ENCODE measurements at regions not wholly inside any gene's neighbourhood (a gene's known extent, or its start where the extent isn't known, plus 50 kb on each side); places are given as distances from the start of the nearest gene placed in this dataset.

DNA sequence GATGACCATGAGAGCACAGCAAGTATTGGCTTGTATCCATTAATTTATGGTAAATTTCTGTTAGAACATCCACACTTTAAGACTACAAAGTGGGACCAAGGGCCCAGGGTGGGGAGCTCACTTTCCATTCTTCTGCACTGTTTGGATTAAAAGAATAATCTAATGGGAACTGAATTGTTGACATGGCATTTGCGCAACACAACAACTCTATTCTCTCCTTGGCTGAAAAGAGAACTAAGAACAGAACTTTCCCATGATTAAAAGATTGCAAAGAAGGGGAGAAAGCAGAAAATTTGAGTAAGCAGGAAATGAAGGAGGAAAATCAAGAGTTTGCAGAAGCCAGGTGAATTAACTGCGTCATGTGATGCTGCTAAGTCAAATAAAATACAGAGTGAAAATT, 143.4 kb downstream of the HINT1 start:
- H3K36me3 Mint-ChIP-seq (ENCODE audit: insufficient read depth in 1 of 3, low read depth in 3 of 3) = no peaks in the 10 kb centered on the region; a peak in 1 of 7 replicates
- H3K4me2 ChIP-seq (ENCODE audit: insufficient read depth, insufficient read length, low read length) = no peak overlapping the region
- no peak overlapping the region for H2BK20ac ChIP-seq (ENCODE audit: low read depth, low read length, poor library complexity, severe bottlenecking)
- no peak overlapping the region for H2BK12ac ChIP-seq (ENCODE audit: insufficient read length, low read depth, low read length)
- DNase-seq = no peak
- no peaks in the 10 kb centered on the region for H3K9me3 ChIP-seq (ENCODE audit: control insufficient read depth, low read depth, low read length)
- H3K18ac ChIP-seq (ENCODE audit: insufficient read length, low read depth, low read length) = no peak overlapping the region
- no peak overlapping the region for H3T11ph ChIP-seq (ENCODE audit: low read length)
- H2AFZ ChIP-seq (ENCODE audit: low read length) = no peak overlapping the region
- no peak overlapping the region for H2BK5ac ChIP-seq (ENCODE audit: insufficient read length, low read length)
- H2BK120ac ChIP-seq (ENCODE audit: low read depth, low read length, poor library complexity, severe bottlenecking) = no peak overlapping the region
- H2AK5ac ChIP-seq (ENCODE audit: insufficient read length, low read length) = no peak overlapping the region
- H3K27me3 ChIP-seq (ENCODE audit: insufficient read depth, low read length) = no peaks in the 10 kb centered on the region
- no peaks in the 10 kb centered on the region for H3K9me3 Mint-ChIP-seq
- no CpG with 5 or more reads among the region's 2 CpGs for WGBS (ENCODE audit: extremely low coverage, insufficient read length, low lambda C conversion rate)
- no peaks in the 10 kb centered on the region for H3K27me3 Mint-ChIP-seq (ENCODE audit: low read depth)
- no peak overlapping the region for H3K27ac Mint-ChIP-seq
- H3K9ac ChIP-seq (ENCODE audit: extremely low read depth, insufficient read length, low read length) = no peak overlapping the region
- H4K8ac ChIP-seq (replicated peaks; ENCODE audit: insufficient read length, low read depth, low read length) = no peak overlapping the region
- H3K56ac ChIP-seq (ENCODE audit: insufficient read length, low read depth, low read length) = no peak overlapping the region
- no peak overlapping the region for H3K4ac ChIP-seq (ENCODE audit: low read depth, low read length)
- no peaks in the 10 kb centered on the region for H3K79me1 ChIP-seq (ENCODE audit: insufficient read depth, low read depth, low read length, poor library complexity, severe bottlenecking)
- H2BK15ac ChIP-seq (ENCODE audit: low read depth, low read length) = no peak overlapping the region
- no peak overlapping the region for H3K23ac ChIP-seq (ENCODE audit: insufficient read length, low read depth, low read length)
- H4K91ac ChIP-seq (ENCODE audit: insufficient read length, low read depth, low read length) = no peak overlapping the region
- no peak overlapping the region for H4K5ac ChIP-seq (ENCODE audit: insufficient read length, low read depth, low read length)
- H3K4me1 Mint-ChIP-seq = no peaks in the 10 kb centered on the region
- H3K23me2 ChIP-seq (ENCODE audit: insufficient read length, low read depth, low read length, poor library complexity, severe bottlenecking) = no peaks in the 10 kb centered on the region
- no peaks in the 10 kb centered on the region for H3K4me1 ChIP-seq (ENCODE audit: insufficient read depth, low read length)
- TF ChIP-seq, protein P1, sequence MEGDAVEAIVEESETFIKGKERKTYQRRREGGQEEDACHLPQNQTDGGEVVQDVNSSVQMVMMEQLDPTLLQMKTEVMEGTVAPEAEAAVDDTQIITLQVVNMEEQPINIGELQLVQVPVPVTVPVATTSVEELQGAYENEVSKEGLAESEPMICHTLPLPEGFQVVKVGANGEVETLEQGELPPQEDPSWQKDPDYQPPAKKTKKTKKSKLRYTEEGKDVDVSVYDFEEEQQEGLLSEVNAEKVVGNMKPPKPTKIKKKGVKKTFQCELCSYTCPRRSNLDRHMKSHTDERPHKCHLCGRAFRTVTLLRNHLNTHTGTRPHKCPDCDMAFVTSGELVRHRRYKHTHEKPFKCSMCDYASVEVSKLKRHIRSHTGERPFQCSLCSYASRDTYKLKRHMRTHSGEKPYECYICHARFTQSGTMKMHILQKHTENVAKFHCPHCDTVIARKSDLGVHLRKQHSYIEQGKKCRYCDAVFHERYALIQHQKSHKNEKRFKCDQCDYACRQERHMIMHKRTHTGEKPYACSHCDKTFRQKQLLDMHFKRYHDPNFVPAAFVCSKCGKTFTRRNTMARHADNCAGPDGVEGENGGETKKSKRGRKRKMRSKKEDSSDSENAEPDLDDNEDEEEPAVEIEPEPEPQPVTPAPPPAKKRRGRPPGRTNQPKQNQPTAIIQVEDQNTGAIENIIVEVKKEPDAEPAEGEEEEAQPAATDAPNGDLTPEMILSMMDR (conservative IDR thresholded peaks at IDR 0.05) = no peak
- H3K27ac ChIP-seq (ENCODE audit: insufficient read length, low read depth, low read length) = no peak overlapping the region
- no peaks in the 10 kb centered on the region for H4K20me1 ChIP-seq (ENCODE audit: control insufficient read depth, insufficient read depth, insufficient read length)
- H3K14ac ChIP-seq (ENCODE audit: insufficient read depth, low read length) = no peak overlapping the region
- no peaks in the 10 kb centered on the region for H3K79me2 ChIP-seq (ENCODE audit: insufficient read depth, low read length)
- H3K4me3 Mint-ChIP-seq = no peak overlapping the region
